SIG-M5 treated with dmso at 0.1 percent for 504 hours (cell line): ENCODE measurements at regions not wholly inside any gene's neighbourhood (a gene's known extent, or its start where the extent isn't known, plus 50 kb on each side); places are given as distances from the start of the nearest gene placed in this dataset.

Experiments used
- DNase-seq: peaks from one replicate; lab custom pipeline; 2025; ENCODE audit not compliant: unreplicated experiment; lab: John Stamatoyannopoulos, UW

GRCh38 chr7:13407911-13408310 is 581.6 kb downstream of the ETV1 start:
- no peak for DNase-seq

- no peak for DNase-seq
These were observed 578.3 kb downstream of the ETV1 start for GRCh38 chr7:13411151-13411550.

GRCh38 chr7:13411636-13412035 is 577.8 kb downstream of the ETV1 start:
- DNase-seq, result no peak

GRCh38 chr7:13414181-13414580 is 575.3 kb downstream of the ETV1 start:
- no peak for DNase-seq

GRCh38 chr7:13414661-13415107 is 574.8 kb downstream of the ETV1 start:
- no peak for DNase-seq

- peak; percentile 68 for DNase-seq
These were observed 573.4 kb downstream of the ETV1 start for GRCh38 chr7:13416071-13416470.

- DNase-seq, result no peak
These were observed 572.9 kb downstream of the ETV1 start for GRCh38 chr7:13416544-13416943.

- no peak for DNase-seq
These were observed 568.7 kb downstream of the ETV1 start for GRCh38 chr7:13420726-13421125.

- DNase-seq, result no peak
These were observed 567.7 kb downstream of the ETV1 start for GRCh38 chr7:13421776-13422175.

- DNase-seq, result no peak
These were observed 555.5 kb downstream of the ETV1 start for GRCh38 chr7:13433946-13434345.

- DNase-seq, result no peak
These were observed 547.2 kb downstream of the ETV1 start for GRCh38 chr7:13442226-13442625.

GRCh38 chr7:13447637-13448036 is 541.8 kb downstream of the ETV1 start:
- DNase-seq, result no peak

- peak; percentile 9 for DNase-seq
These were observed 541.2 kb downstream of the ETV1 start for GRCh38 chr7:13448243-13448642.

GRCh38 chr7:13449460-13449859 is 540.0 kb downstream of the ETV1 start:
- DNase-seq, result no peak

GRCh38 chr7:13454916-13455592 is 534.4 kb downstream of the ETV1 start:
- no peak for DNase-seq

- DNase-seq, result no peak
These were observed 531.7 kb downstream of the ETV1 start for GRCh38 chr7:13457790-13458189.

GRCh38 chr7:13466874-13467547 is 522.5 kb downstream of the ETV1 start:
- no peak for DNase-seq

GRCh38 chr7:13476881-13477444 is 512.5 kb downstream of the ETV1 start:
- DNase-seq, result no peak

- no peak for DNase-seq
These were observed 500.1 kb downstream of the ETV1 start for GRCh38 chr7:13489386-13489785.

GRCh38 chr7:13496976-13497375 is 492.5 kb downstream of the ETV1 start:
- DNase-seq, result no peak

- no peak for DNase-seq
These were observed 480.9 kb downstream of the ETV1 start for GRCh38 chr7:13508586-13508985.

GRCh38 chr7:13518738-13519137 is 470.7 kb downstream of the ETV1 start:
- DNase-seq, result peak; percentile 21
